CD1c-positive myeloid dendritic cell (primary cell): ENCODE measurements at regions not wholly inside any gene's neighbourhood (a gene's known extent, or its start where the extent isn't known, plus 50 kb on each side); places are given as distances from the start of the nearest gene placed in this dataset.
"Not testable (repeated sequence)": the region's sequence is repeated elsewhere in the genome, so short reads cannot be mapped to it uniquely, and the experiment has no call there.

Experiments
- DNase-seq: peaks from one replicate; pipeline ENCODE4 v3.0.0-alpha.2; 2016; ENCODE audit errors: extremely low spot score

- DNase-seq, result not testable (repeated sequence)
These were observed 61.3 kb downstream of the AIPL1 start for GRCh38 chr17:6373599-6373998.

GRCh38 chr17:6366221-6366666 is 68.7 kb downstream of the AIPL1 start:
- DNase-seq, result no peak

- DNase-seq, result no peak
These were observed 69.5 kb downstream of the AIPL1 start for GRCh38 chr17:6365200-6365943.

GRCh38 chr17:6361733-6362132 is 73.2 kb downstream of the AIPL1 start:
- DNase-seq, result no peak

- DNase-seq, result no peak
These were observed 76.8 kb downstream of the AIPL1 start for GRCh38 chr17:6358131-6358530.

GRCh38 chr17:6356562-6356961 is 78.4 kb downstream of the AIPL1 start:
- no peak for DNase-seq

- DNase-seq, result no peak
These were observed 79.7 kb downstream of the AIPL1 start for GRCh38 chr17:6355196-6355595.

GRCh38 chr17:6352801-6353560 is 81.9 kb downstream of the AIPL1 start:
- DNase-seq, result no peak

GRCh38 chr17:6352016-6352415 is 82.9 kb downstream of the AIPL1 start:
- no peak for DNase-seq

- DNase-seq, result no peak
These were observed 84.1 kb downstream of the AIPL1 start for GRCh38 chr17:6350806-6351205.

GRCh38 chr17:6348891-6349290 is 86.0 kb downstream of the AIPL1 start:
- DNase-seq, result no peak

- no peak for DNase-seq
These were observed 87.1 kb downstream of the AIPL1 start for GRCh38 chr17:6347776-6348175.

- no peak for DNase-seq
These were observed 87.9 kb downstream of the AIPL1 start for GRCh38 chr17:6346986-6347385.

GRCh38 chr17:6346156-6346786 is 88.7 kb downstream of the AIPL1 start:
- DNase-seq, result no peak

- DNase-seq, result no peak
These were observed 91.2 kb downstream of the AIPL1 start for GRCh38 chr17:6343736-6344135.

GRCh38 chr17:6343191-6343590 is 91.7 kb downstream of the AIPL1 start:
- no peak for DNase-seq

GRCh38 chr17:6340708-6341107 is 94.2 kb downstream of the AIPL1 start:
- no peak for DNase-seq

GRCh38 chr17:6334386-6334785 is 100.5 kb downstream of the AIPL1 start:
- DNase-seq, result no peak

- DNase-seq, result no peak
These were observed 104.0 kb downstream of the AIPL1 start for GRCh38 chr17:6330936-6331335.

- DNase-seq, result no peak
These were observed 106.6 kb downstream of the AIPL1 start for GRCh38 chr17:6328279-6328678.

- DNase-seq, result no peak
These were observed 107.9 kb downstream of the AIPL1 start for GRCh38 chr17:6327007-6327406.

- DNase-seq, result no peak
These were observed 108.4 kb downstream of the AIPL1 start for GRCh38 chr17:6326483-6326882.

- no peak for DNase-seq
These were observed 109.2 kb downstream of the AIPL1 start for GRCh38 chr17:6325741-6326140.
